PC-3 (cell line): ENCODE measurements at regions not wholly inside any gene's neighbourhood (a gene's known extent, or its start where the extent isn't known, plus 50 kb on each side); places are given as distances from the start of the nearest gene placed in this dataset.

ENCODE experiments used
- CTCF ChIP-seq: fragments of 300-600 bp; sonication (generic); conservative IDR thresholded peaks from 2 replicates; pipeline ENCODE4 v1.5.1; 2017; ENCODE audit warnings: antibody characterized with exemption, low read depth, mild to moderate bottlenecking, low read length
- EZH2 ChIP-seq: fragments of 300-600 bp; sonication (generic); IDR thresholded peaks from one replicate; pipeline ENCODE4 v1.6.1; 2017; ENCODE audit warnings: antibody characterized with exemption, mild to moderate bottlenecking, low read length; ENCODE audit not compliant: unreplicated experiment
- EZH2phosphoT487 ChIP-seq: fragments of 300-600 bp; sonication (generic); IDR thresholded peaks from 2 replicates; pipeline ENCODE4 v1.6.1; 2018; ENCODE audit warnings: mild to moderate bottlenecking, antibody characterized with exemption, low read length, borderline replicate concordance

- TF ChIP-seq CTCF (no peak), EZH2 (no peak), EZH2phosphoT487 (no peak)
Observed at GRCh38 chr11:109791337-109791736, 301.9 kb upstream of the ZC3H12C start.
